Erythroblast (primary cell): ENCODE measurements at regions not wholly inside any gene's neighbourhood (a gene's known extent, or its start where the extent isn't known, plus 50 kb on each side); places are given as distances from the start of the nearest gene placed in this dataset.

Experiments
- GATA1 ChIP-seq: IDR thresholded peaks from 2 replicates; pipeline ENCODE4 v1.6.1; 2011; ENCODE audit warnings: low read depth, mild to moderate bottlenecking, control low read depth, low read length, moderate library complexity
- POLR2A ChIP-seq: IDR thresholded peaks from 2 replicates; pipeline ENCODE4 v1.6.1; 2011; ENCODE audit warnings: mild to moderate bottlenecking, low read length

DNA sequence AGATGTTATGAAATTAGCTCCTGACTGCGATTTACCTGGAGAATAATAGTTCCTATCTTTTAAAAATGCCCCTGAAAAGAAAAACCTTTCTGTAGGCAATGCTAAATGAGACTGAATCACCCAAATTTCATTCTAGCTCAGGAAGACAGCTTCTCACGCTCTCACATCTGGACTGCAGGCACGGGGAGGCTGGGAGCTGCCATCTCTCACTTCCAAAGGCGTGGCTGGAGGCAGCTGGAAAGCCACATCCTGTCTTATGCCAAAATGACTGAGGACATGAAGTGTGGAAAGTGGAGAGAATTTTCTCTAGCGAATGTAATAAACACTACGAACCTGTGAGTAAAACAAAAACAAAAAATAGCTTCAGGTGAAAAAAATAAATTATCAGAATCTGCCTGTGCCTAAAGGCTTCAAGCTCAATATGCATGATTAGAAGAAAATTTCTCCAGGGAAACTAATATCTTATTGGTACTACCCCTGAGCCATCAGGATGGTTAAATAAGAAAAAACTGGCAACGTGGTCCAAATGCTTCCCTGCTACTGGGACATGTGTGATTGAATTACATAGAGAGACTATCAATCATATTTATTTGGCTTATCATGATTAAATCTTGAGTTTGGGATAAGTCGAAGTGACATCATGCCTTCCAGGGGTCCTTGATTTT lies 58.1 kb upstream of the UBL3 start:
- TF ChIP-seq POLR2A: no peak
- TF ChIP-seq GATA1: no peak
